PC-9 (cell line): ENCODE measurements at regions not wholly inside any gene's neighbourhood (a gene's known extent, or its start where the extent isn't known, plus 50 kb on each side); places are given as distances from the start of the nearest gene placed in this dataset.

Source experiments
- BruUV-seq: library from RNA; stranded (reverse); fragments of 400-500 nt; replicated peaks from 2 replicates; lab custom pipeline; 2021; lab: Mats Ljungman, UMichigan
- CTCF ChIA-PET: fragments of 300-600 bp; sonication (Branson Sonifier 250); formaldehyde crosslinking; loops from one replicate; lab custom pipeline; 2022; ENCODE audit warnings: antibody characterized with exemption; lab: Charles Lee
- POLR2A ChIA-PET: fragments of 300-600 bp; sonication (Branson Sonifier 250); formaldehyde crosslinking; loops from one replicate; lab custom pipeline; 2022; ENCODE audit warnings: antibody characterized with exemption; ENCODE audit not compliant: unreplicated experiment; lab: Charles Lee
- DNase-seq, 2 experiments: peaks; one replicate each; pipeline versions ENCODE4 v3.0.0 to v3.0.0-alpha.2; 2015 to 2022; ENCODE audit warnings: mixed read lengths in 1 of 2
- H2AFZ ChIP-seq: fragments of 200-600 bp; sonication (generic); 2 replicates; pipeline ENCODE4 v1.8.1; 2017; ENCODE audit warnings: antibody characterized with exemption
- H3F3A ChIP-seq: fragments of 200-600 bp; sonication (generic); 2 replicates; pipeline ENCODE4 v1.8.1; 2017; ENCODE audit warnings: antibody characterized with exemption, mild to moderate bottlenecking, low read depth; ENCODE audit not compliant: insufficient read depth
- H3K27ac ChIP-seq: fragments of 200-600 bp; sonication (generic); 2 replicates; pipeline ENCODE4 v1.6.1; 2016; ENCODE audit warnings: mixed run types
- H3K27me3 ChIP-seq: fragments of 200-600 bp; sonication (generic); 2 replicates; pipeline ENCODE4 v1.6.1; 2016; ENCODE audit warnings: low read depth, mixed run types; ENCODE audit not compliant: insufficient read depth
- H3K36me3 ChIP-seq: fragments of 200-600 bp; sonication (generic); 2 replicates; pipeline ENCODE4 v1.6.1; 2016; ENCODE audit warnings: low read depth, mixed run types
- H3K4me1 ChIP-seq: fragments of 200-600 bp; sonication (generic); replicated peaks from 2 replicates; pipeline ENCODE4 v1.6.1; 2016; ENCODE audit warnings: mixed run types; ENCODE audit not compliant: insufficient read depth
- H3K4me2 ChIP-seq: fragments of 200-600 bp; sonication (generic); 2 replicates; pipeline ENCODE4 v1.6.1; 2017; ENCODE audit warnings: mixed run types
- H3K4me3 ChIP-seq: fragments of 200-600 bp; sonication (generic); 2 replicates; pipeline ENCODE4 v1.6.1; 2016; ENCODE audit warnings: mixed run types
- H3K79me2 ChIP-seq: fragments of 200-600 bp; sonication (generic); 2 replicates; pipeline ENCODE4 v1.6.1; 2017; ENCODE audit warnings: low read depth, mixed run types
- H3K9me2 ChIP-seq: fragments of 200-600 bp; sonication (generic); 2 replicates; pipeline ENCODE4 v1.8.1; 2017; ENCODE audit warnings: mild to moderate bottlenecking; ENCODE audit not compliant: insufficient read depth
- H3K9me3 ChIP-seq: fragments of 200-600 bp; sonication (generic); 2 replicates; pipeline ENCODE4 v1.8.1; 2016; ENCODE audit warnings: low read depth; ENCODE audit not compliant: insufficient read depth
- H4K20me1 ChIP-seq: fragments of 200-600 bp; sonication (generic); 2 replicates; pipeline ENCODE4 v1.8.1; 2017; ENCODE audit not compliant: insufficient read depth
- CTCF ChIP-seq: fragments of 200-600 bp; sonication (generic); conservative IDR thresholded peaks from 2 replicates; pipeline ENCODE4 v1.6.1; 2017; ENCODE audit warnings: mixed run types, antibody characterized with exemption, mild to moderate bottlenecking, moderate library complexity
- EZH2 ChIP-seq: fragments of 200-600 bp; sonication (generic); IDR thresholded peaks from 2 replicates; pipeline ENCODE4 v1.8.0; 2017; ENCODE audit warnings: antibody characterized with exemption, low read depth
- intact Hi-C: fragments of 100-400 bp; cut with micrococcal nuclease; formaldehyde crosslinking; loops from one replicate; pipeline ENCODE4 v1.10.0; 2022; ENCODE audit not compliant: unreplicated experiment

DNA sequence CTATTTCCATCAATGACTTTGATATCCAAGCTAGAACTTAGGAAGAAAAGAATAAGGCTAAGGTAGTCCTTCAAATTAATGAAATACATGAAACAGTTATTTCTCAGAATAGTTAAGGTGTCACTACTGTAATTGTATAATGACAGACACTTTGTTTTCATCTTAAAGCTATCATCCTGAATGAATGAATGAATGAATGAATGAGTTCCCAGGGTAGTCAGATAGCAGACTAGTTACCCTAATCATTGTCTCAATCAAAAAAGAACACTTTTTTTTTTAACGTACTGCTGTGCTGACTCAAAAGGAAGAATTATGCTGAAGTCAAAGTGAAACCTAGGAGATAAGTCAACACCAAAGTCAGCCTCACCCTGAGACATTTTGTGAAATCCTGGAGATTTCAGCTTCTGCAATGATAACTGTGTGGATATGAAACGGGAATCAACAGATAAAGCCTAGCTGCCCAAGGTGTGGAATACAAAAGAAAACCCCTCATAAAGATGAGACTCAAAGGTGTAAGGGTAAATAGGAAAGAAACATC lies 68.3 kb upstream of the CNKSR2 start:
- DNase-seq, result no peak
- POLR2A ChIA-PET, result no interaction called here
- Histone ChIP-seq H2AFZ (no peak overlapping the region), H3K27me3 (no peaks in the 10 kb centered on the region), H3K4me1 (no peaks in the 10 kb centered on the region), H3K79me2 (no peaks in the 10 kb centered on the region), H3K4me3 (no peak overlapping the region), H4K20me1 (no peaks in the 10 kb centered on the region), H3K36me3 (no peaks in the 10 kb centered on the region), H3K4me2 (no peak overlapping the region), H3K9me3 (no peaks in the 10 kb centered on the region), H3K9me2 (no peaks in the 10 kb centered on the region), H3F3A (no peaks in the 10 kb centered on the region), H3K27ac (no peak overlapping the region)
- BruUV-seq, result no TSS peak
- CTCF ChIA-PET, result no interaction called here
- intact Hi-C loops, result no loop called here
- no peak for TF ChIP-seq EZH2
- TF ChIP-seq CTCF, result no peak

- no peak overlapping the region for H3K4me2 ChIP-seq
- no peaks in the 10 kb centered on the region for H3K36me3 ChIP-seq
- H4K20me1 ChIP-seq, result no peaks in the 10 kb centered on the region
- no peaks in the 10 kb centered on the region for H3F3A ChIP-seq
- no peaks in the 10 kb centered on the region for H3K79me2 ChIP-seq
- H3K9me3 ChIP-seq, result no peaks in the 10 kb centered on the region
- no peak for DNase-seq
- no TSS peak for BruUV-seq
- no peak for TF ChIP-seq CTCF
- no peak for TF ChIP-seq EZH2
- no peak overlapping the region for H3K27ac ChIP-seq
- no peaks in the 10 kb centered on the region for H3K27me3 ChIP-seq
- CTCF ChIA-PET, result no interaction called here
- no peaks in the 10 kb centered on the region for H3K9me2 ChIP-seq
- H2AFZ ChIP-seq, result no peak overlapping the region
- POLR2A ChIA-PET, result no interaction called here
- H3K4me3 ChIP-seq, result no peak overlapping the region
- no peaks in the 10 kb centered on the region for H3K4me1 ChIP-seq
- intact Hi-C loops, result no loop called here
Measured at GRCh38 chrX:21319323-21319722, 54.9 kb upstream of the CNKSR2 start.
